Transverse colon (tissue), 4 donors: ENCODE measurements at regions not wholly inside any gene's neighbourhood (a gene's known extent, or its start where the extent isn't known, plus 50 kb on each side); places are given as distances from the start of the nearest gene placed in this dataset.

Experiments used
- DNase-seq: peaks from one replicate; pipeline ENCODE4 v3.0.0-alpha.2; 2019
- H3K27ac ChIP-seq, 4 donors: fragments of 200-600 bp; sonication (generic); 2 replicates each; pipeline ENCODE4 v1.5.1; 2016 to 2018; ENCODE audit warnings: inconsistent platforms in 4 of 4
- H3K27me3 ChIP-seq: fragments of 200-600 bp; sonication (generic); 2 replicates; pipeline ENCODE4 v1.5.1; 2017; ENCODE audit warnings: inconsistent platforms
- H3K36me3 ChIP-seq, 4 donors: fragments of 200-600 bp; sonication (generic); 2 replicates each; pipeline ENCODE4 v1.5.1; 2017 to 2019; ENCODE audit warnings: inconsistent platforms in 4 of 4
- H3K4me1 ChIP-seq, 4 donors: fragments of 200-600 bp; sonication (generic); 2 replicates each; pipeline ENCODE4 v1.5.1; 2017 to 2020; ENCODE audit warnings: inconsistent platforms in 4 of 4
- H3K4me3 ChIP-seq, 4 donors: fragments of 200-600 bp; sonication (generic); 1 replicate in 1 of 4; 2 replicates in 3 of 4; pipeline versions ENCODE4 v1.5.1 to v1.6.1; 2017 to 2019; ENCODE audit warnings: inconsistent platforms in 4 of 4
- H3K9me3 ChIP-seq, 2 donors: fragments of 200-600 bp; sonication (generic); 2 replicates each; pipeline ENCODE4 v1.5.1; 2017 to 2019; ENCODE audit warnings: inconsistent platforms in 2 of 2
- EP300 ChIP-seq: sonication (generic); formaldehyde crosslinking; IDR thresholded peaks from one replicate; pipeline ENCODE4 v1.6.1; 2017; ENCODE audit warnings: antibody characterized with exemption, low read depth
- POLR2A ChIP-seq: fragments of 450-650 bp; IDR thresholded peaks from one replicate; pipeline ENCODE4 v1.6.1; 2016; ENCODE audit warnings: antibody characterized with exemption, mild to moderate bottlenecking, moderate library complexity
- POLR2AphosphoS5 ChIP-seq, 3 donors: sonication (generic); formaldehyde crosslinking; IDR thresholded peaks; one replicate each; pipeline ENCODE4 v1.6.1; 2016; ENCODE audit warnings: antibody characterized with exemption in 3 of 3
- WGBS, 2 donors: methylation state at CpG; one replicate each; pipeline ENCODE4 v1.1.5; 2018; ENCODE audit warnings: low coverage in 1 of 2; 5-methylcytosine and 5-hydroxymethylcytosine counted together
- in situ Hi-C, 4 donors: fragments of 200-750 bp; cut with MboI; loops; one replicate each; pipeline versions ENCODE4 v1.15.0 to v1.15.1; 2017; ENCODE audit warnings: low sequenced_read_pairs in 3 of 4, low pct_ligation_motif_present in 1 of 4, low pct_unique_long_range_greater_than_20kb in 1 of 4
- intact Hi-C: fragments of 100-400 bp; cut with DNase I; formaldehyde crosslinking; loops from one replicate; pipeline ENCODE4 v1.15.1; 2023; ENCODE audit warnings: low total_unique reads
- TF ChIP-seq, protein P1 (sequence below), 5 experiments: fragments of 200-600 bp in 3 of 5; fragments of 450-650 bp in 2 of 5; sonication (generic) in 3 of 5; IDR thresholded peaks; 1 replicate in 2 of 5; 2 replicates in 3 of 5; pipeline ENCODE4 v1.5.1; 2016 to 2017; ENCODE audit warnings: antibody characterized with exemption in 5 of 5, inconsistent platforms in 3 of 5, mild to moderate bottlenecking in 2 of 5, moderate library complexity in 1 of 5

DNA sequence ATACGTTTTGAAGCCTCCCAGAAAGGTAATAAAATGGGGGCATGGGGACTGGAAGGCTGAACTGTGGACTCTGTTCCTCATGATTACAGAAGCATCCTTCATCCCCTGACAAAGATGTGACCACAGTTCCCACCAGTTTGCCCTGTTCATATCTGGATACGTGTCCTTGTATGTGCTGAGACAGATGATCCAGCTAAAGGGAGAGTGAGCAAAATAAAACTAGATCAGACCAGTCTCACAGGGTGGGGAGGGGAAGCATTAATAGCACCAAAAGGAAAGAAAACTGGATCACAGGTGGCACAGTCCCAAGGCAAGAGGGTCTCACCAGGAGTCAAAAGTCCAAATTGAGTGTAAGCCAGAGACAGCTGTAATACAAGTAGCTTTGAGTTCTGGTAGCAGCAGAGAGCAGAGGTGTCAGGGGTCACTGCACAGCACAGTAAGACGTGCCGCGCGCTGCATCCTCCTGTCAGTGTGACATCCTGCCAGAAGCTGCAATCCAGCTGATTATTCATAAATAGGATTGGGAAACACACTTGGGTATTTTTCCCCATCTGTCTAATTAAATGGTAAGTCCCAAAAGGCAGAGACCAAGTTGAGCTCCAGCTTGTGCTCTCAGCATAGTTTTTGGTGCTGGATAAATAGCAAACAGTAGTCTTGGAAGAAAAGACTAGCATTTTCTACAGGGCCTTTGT lies 560.0 kb upstream of the CFAP20DC start:
- Histone ChIP-seq H3K27ac (no peak overlapping the region), H3K4me1 (no peaks in the 10 kb centered on the region), H3K4me3 (no peak overlapping the region), H3K27me3 (no peaks in the 10 kb centered on the region), H3K36me3 (no peaks in the 10 kb centered on the region), H3K9me3 (no peaks in the 10 kb centered on the region)
- WGBS, 2 donors = 69 to 86% methylated on average over 1 to 6 of the region's 6 CpGs
- TF ChIP-seq, protein P1, sequence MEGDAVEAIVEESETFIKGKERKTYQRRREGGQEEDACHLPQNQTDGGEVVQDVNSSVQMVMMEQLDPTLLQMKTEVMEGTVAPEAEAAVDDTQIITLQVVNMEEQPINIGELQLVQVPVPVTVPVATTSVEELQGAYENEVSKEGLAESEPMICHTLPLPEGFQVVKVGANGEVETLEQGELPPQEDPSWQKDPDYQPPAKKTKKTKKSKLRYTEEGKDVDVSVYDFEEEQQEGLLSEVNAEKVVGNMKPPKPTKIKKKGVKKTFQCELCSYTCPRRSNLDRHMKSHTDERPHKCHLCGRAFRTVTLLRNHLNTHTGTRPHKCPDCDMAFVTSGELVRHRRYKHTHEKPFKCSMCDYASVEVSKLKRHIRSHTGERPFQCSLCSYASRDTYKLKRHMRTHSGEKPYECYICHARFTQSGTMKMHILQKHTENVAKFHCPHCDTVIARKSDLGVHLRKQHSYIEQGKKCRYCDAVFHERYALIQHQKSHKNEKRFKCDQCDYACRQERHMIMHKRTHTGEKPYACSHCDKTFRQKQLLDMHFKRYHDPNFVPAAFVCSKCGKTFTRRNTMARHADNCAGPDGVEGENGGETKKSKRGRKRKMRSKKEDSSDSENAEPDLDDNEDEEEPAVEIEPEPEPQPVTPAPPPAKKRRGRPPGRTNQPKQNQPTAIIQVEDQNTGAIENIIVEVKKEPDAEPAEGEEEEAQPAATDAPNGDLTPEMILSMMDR (IDR thresholded peaks at IDR 0.05) = no peak
- TF ChIP-seq POLR2A = no peak
- TF ChIP-seq POLR2AphosphoS5 (IDR thresholded peaks at IDR 0.05) = peak in 1 of 3 donors; percentile 21
- TF ChIP-seq EP300 = no peak
- intact Hi-C loops = no loop called here
- no peak for DNase-seq
- in situ Hi-C loops = no loop called here

DNA sequence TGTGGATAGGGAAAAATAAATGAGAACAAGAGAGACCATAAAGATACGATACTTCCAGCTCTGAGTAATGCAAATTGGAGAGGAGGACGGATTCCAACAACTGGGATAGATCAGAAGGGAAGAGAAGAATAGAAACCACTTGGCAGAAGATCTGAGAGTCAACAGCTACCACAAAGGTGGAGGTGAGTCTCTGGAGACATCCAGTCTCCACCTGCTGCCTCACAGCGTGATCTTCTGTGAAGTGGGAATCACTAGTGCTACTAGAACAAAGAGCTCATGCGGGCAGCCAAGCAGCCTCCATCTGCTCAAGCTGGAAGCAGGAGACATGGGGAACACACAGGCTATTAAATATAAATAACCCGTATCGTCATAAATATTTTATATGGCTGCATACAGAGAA lies 558.5 kb upstream of the CFAP20DC start:
- Histone ChIP-seq H3K36me3 (no peaks in the 10 kb centered on the region), H3K27ac (no peak overlapping the region), H3K27me3 (no peaks in the 10 kb centered on the region), H3K4me3 (no peak overlapping the region), H3K9me3 (no peaks in the 10 kb centered on the region), H3K4me1 (no peaks in the 10 kb centered on the region)
- in situ Hi-C loops (no loop called here), intact Hi-C loops (no loop called here)
- DNase-seq = no peak
- WGBS, 2 donors = 87 to 95% methylated on average over 6 of the region's 6 CpGs
- TF ChIP-seq POLR2A (no peak), EP300 (no peak), POLR2AphosphoS5 (IDR thresholded peaks at IDR 0.05) (no peak)
- TF ChIP-seq, protein P1 (IDR thresholded peaks at IDR 0.05) = no peak

DNA sequence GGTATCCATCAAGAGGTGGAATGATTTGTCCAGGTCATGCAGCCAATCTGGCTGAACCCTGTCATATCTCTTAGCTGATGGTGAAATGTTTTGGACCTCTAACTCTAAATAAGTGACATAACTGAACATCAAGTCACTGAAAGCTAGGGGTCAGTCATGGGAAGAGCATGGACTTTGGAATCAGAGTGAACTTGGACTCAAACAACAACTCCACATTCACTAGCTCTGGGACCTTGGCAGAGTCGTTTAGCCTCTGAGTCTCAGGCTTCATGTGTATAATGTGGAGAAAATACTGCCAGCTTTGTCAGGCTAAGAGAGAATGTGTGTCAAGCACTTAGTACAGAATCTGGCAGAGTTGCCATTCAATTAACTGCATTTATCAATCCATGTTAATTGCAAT lies 557.8 kb upstream of the CFAP20DC start:
- no peak for TF ChIP-seq EP300
- TF ChIP-seq, protein P1 (IDR thresholded peaks at IDR 0.05) = no peak
- no peak for TF ChIP-seq POLR2AphosphoS5 (IDR thresholded peaks at IDR 0.05)
- TF ChIP-seq POLR2A = no peak
- DNase-seq = no peak
- Histone ChIP-seq H3K9me3 (no peaks in the 10 kb centered on the region), H3K27ac (no peak overlapping the region), H3K4me1 (no peaks in the 10 kb centered on the region), H3K4me3 (no peak overlapping the region), H3K27me3 (no peaks in the 10 kb centered on the region), H3K36me3 (no peaks in the 10 kb centered on the region)
- WGBS, 2 donors = 43 to 50% methylated on average over 1 of the region's 1 CpG
- in situ Hi-C loops (no loop called here), intact Hi-C loops (no loop called here)

DNA sequence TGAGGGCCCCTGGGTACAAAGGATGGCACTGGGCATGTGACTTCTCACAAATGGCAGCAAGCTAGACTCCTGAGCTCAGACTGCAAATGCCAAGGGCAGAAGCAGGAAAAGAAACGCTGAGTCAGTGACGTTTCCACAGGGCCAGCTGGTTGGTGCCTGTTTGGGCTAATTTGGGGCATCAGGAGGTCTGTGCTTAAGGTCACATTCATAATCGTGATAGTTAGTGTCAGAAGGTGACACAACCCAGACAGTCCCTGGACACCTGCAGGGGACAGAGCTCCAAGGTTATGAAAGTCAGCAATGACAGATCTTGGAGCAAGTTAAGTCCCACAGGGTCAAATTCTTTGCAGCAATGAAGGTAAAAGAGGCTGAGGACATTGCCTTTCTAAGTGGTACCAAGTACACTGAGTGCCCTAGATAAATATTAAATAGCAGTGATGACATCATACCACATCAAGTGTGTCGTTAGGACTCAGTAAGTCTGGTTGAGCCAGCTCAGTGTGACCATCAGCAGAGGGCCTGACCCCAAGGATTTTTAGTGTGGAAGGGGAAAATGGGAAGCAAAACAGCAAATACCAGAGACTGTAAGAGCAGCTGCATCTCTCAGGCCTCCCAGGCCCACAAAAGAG lies 556.9 kb upstream of the CFAP20DC start:
- Histone ChIP-seq H3K4me1 (no peaks in the 10 kb centered on the region), H3K36me3 (no peaks in the 10 kb centered on the region), H3K27ac (no peak overlapping the region), H3K4me3 (no peak overlapping the region), H3K27me3 (no peaks in the 10 kb centered on the region), H3K9me3 (no peaks in the 10 kb centered on the region)
- no peak for TF ChIP-seq POLR2A
- TF ChIP-seq EP300 = no peak
- no peak for TF ChIP-seq POLR2AphosphoS5 (IDR thresholded peaks at IDR 0.05)
- TF ChIP-seq, protein P1 (IDR thresholded peaks at IDR 0.05) = no peak
- DNase-seq = no peak
- in situ Hi-C loops = no loop called here
- WGBS, 2 donors = 60 to 61% methylated on average over 1 to 4 of the region's 4 CpGs
- intact Hi-C loops = no loop called here
